ENCODE measurements at regions not wholly inside any gene's neighbourhood (a gene's known extent, or its start where the extent isn't known, plus 50 kb on each side); places are given as distances from the start of the nearest gene placed in this dataset.
A peak's percentile ranks its signal among the peaks of the same experiment; 100 is the strongest.

DNA sequence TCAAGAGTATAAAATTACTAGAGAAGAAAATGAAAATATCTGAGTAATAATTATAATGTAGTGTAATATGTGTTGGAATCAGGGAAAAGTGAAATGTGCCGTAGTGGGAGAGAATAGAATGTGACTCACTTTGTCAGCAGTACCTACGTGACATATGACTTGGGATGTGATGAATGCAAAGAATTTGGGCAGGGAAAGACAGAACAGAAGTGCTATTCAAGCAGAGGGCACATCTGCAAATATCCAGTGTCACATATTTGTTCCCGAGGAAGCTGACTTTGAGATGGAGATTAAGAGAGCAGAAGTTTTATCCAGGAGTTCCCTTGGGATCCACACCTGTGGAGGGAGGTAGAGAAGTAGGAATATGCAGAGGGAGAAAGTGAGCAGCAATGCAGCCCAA is 69.3 kb upstream of the HS3ST1 start:
- DNase-seq: no peak

DNA sequence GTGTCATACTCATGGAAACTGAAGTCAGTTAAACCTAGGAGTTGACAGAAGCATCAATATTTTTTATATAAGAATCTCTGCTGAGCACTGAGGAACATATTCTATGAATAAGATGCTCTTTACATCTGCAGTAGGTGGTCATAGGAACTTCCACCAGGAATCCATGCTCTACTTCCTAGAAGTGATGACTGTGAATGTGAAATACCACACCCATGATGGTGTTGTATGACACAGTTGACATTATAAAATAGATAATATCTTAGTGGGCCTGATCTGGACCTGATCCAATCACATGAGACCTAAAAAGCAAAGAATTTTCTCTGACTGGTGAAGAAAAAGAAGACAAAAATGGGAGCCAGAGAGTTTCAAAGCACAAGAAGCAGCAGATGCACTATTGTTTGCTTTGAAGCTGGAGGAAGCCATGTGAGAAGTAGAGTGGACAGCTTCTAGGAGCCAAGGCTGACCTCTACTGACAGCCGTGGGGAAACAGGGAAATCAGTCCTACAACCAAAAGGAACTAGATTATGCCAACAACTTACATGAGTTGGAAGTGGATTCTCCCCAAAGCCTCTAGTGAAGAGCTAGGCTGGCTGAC is 68.6 kb upstream of the HS3ST1 start:
- H3K36me3 ChIP-seq (ENCODE audit: control insufficient read depth in 4 of 4, insufficient read depth in 4 of 4, low read length in 3 of 4): no peaks in the 10 kb centered on the region
- WGBS (ENCODE audit: insufficient coverage): no CpG with 5 or more reads among the region's 1 CpG
- DNase-seq: no peak
- no peak overlapping the region for H3K4me3 ChIP-seq (ENCODE audit: control insufficient read depth in 1 of 7, extremely low read depth in 1 of 7, insufficient read depth in 4 of 7, low read depth in 2 of 7, low read length in 6 of 7)
- no peak overlapping the region for H3K27ac ChIP-seq (ENCODE audit: insufficient read depth in 1 of 2, low read depth in 1 of 2, low read length in 2 of 2, poor library complexity in 1 of 2, severe bottlenecking in 2 of 2)
- H3K4me1 ChIP-seq (ENCODE audit: control extremely low read depth in 1 of 4, control insufficient read depth in 4 of 4, insufficient read depth in 4 of 4, low read length in 3 of 4): peaks cover 0 to 3% (median 0%) of the 10 kb centered on the region in 4 experiments
- CTCF ChIA-PET: no interaction called here
- peaks cover 0 to 7% (median 0%) of the 10 kb centered on the region in 5 experiments for H3K9me3 ChIP-seq (ENCODE audit: control extremely low read depth in 1 of 5, control insufficient read depth in 4 of 5, insufficient read depth in 2 of 5, low read depth in 1 of 5, low read length in 4 of 5)
- no peaks in the 10 kb centered on the region for H3K27me3 ChIP-seq (replicated peaks in 2 of 5; ENCODE audit: control insufficient read depth in 4 of 5, insufficient read depth in 5 of 5, low read length in 4 of 5)
- POLR2A ChIA-PET: no interaction called here

More for the DNA sequence above, 69.3 kb upstream of the HS3ST1 start:
- H3K27me3 ChIP-seq (replicated peaks in 2 of 5; ENCODE audit: control insufficient read depth in 4 of 5, insufficient read depth in 5 of 5, low read length in 4 of 5): no peaks in the 10 kb centered on the region
- ChIA-PET POLR2A (no interaction called here), CTCF (no interaction called here)
- H3K36me3 ChIP-seq (ENCODE audit: control insufficient read depth in 4 of 4, insufficient read depth in 4 of 4, low read length in 3 of 4): no peaks in the 10 kb centered on the region
- H3K4me1 ChIP-seq (ENCODE audit: control extremely low read depth in 1 of 4, control insufficient read depth in 4 of 4, insufficient read depth in 4 of 4, low read length in 3 of 4): peaks cover 0 to 3% (median 0%) of the 10 kb centered on the region in 4 experiments
- no peak overlapping the region for H3K4me3 ChIP-seq (ENCODE audit: control insufficient read depth in 1 of 7, extremely low read depth in 1 of 7, insufficient read depth in 4 of 7, low read depth in 2 of 7, low read length in 6 of 7)
- WGBS (ENCODE audit: insufficient coverage): 100% methylated on average over 3 of the region's 3 CpGs
- peaks cover 0 to 7% (median 0%) of the 10 kb centered on the region in 5 experiments for H3K9me3 ChIP-seq (ENCODE audit: control extremely low read depth in 1 of 5, control insufficient read depth in 4 of 5, insufficient read depth in 2 of 5, low read depth in 1 of 5, low read length in 4 of 5)
- H3K27ac ChIP-seq (ENCODE audit: insufficient read depth in 1 of 2, low read depth in 1 of 2, low read length in 2 of 2, poor library complexity in 1 of 2, severe bottlenecking in 2 of 2): no peak overlapping the region

DNA sequence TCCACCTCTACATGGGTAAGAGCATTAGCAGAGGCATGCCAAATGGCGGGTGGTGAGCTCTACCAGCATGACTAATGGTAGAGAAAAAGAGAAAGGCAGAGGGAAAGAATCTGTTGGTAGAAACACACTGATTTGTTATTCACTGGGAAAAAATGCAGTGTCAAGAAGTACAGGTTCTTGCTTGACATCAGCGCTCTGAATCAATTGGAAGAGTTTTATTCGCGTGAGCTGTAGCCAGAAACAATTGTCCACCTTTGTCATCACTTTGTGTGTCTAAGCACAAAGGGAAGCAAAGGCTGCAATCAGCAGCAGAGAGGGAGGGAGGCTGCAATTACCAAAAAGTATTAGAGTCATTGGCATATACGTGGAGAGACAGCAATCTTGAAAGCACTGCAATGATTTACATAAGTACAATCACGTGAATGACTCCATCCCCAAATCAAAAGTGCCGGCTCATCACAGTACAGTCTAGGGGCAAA is 67.7 kb upstream of the HS3ST1 start:
- H3K27ac ChIP-seq (ENCODE audit: insufficient read depth in 1 of 2, low read depth in 1 of 2, low read length in 2 of 2, poor library complexity in 1 of 2, severe bottlenecking in 2 of 2): no peak overlapping the region

DNA sequence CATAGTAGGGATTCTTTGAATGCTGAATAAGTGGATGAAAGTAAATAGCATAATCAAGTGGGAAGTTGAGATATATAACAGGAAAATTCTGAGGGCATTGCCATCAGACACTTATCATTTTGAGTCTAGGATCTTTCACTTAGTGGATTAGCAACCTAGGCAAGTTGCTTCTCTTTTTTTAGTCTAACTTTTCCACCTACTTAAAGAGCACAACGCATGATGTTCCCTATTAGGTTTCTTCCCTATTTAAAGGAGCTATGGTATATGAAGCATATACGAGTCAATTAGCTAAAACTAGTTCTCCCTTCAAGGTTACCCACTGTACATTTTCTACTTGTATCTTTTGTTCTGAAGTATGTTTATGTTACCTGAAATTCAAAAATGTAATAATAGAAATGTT is 67.1 kb upstream of the HS3ST1 start:
- CTCF ChIA-PET: interaction anchor here (0.6 kb wide), 1 partner anchor 915 kb away, joined by 3 read pairs; no protein-coding TSS in a partner anchor
- H3K9me3 ChIP-seq (ENCODE audit: control extremely low read depth in 1 of 5, control insufficient read depth in 4 of 5, insufficient read depth in 2 of 5, low read depth in 1 of 5, low read length in 4 of 5): peaks cover 0 to 7% (median 0%) of the 10 kb centered on the region in 5 experiments
- peaks cover 0 to 3% (median 0%) of the 10 kb centered on the region in 4 experiments for H3K4me1 ChIP-seq (ENCODE audit: control extremely low read depth in 1 of 4, control insufficient read depth in 4 of 4, insufficient read depth in 4 of 4, low read length in 3 of 4)
- no peaks in the 10 kb centered on the region for H3K36me3 ChIP-seq (ENCODE audit: control insufficient read depth in 4 of 4, insufficient read depth in 4 of 4, low read length in 3 of 4)
- no peak overlapping the region for H3K4me3 ChIP-seq (ENCODE audit: control insufficient read depth in 1 of 7, extremely low read depth in 1 of 7, insufficient read depth in 4 of 7, low read depth in 2 of 7, low read length in 6 of 7)
- POLR2A ChIA-PET: no interaction called here
- no peak for DNase-seq
- H3K27ac ChIP-seq (ENCODE audit: insufficient read depth in 1 of 2, low read depth in 1 of 2, low read length in 2 of 2, poor library complexity in 1 of 2, severe bottlenecking in 2 of 2): no peak overlapping the region
- H3K27me3 ChIP-seq (replicated peaks in 2 of 5; ENCODE audit: control insufficient read depth in 4 of 5, insufficient read depth in 5 of 5, low read length in 4 of 5): no peaks in the 10 kb centered on the region
- WGBS (ENCODE audit: insufficient coverage): no CpG with 5 or more reads among the region's 2 CpGs

More for the DNA sequence above, 67.7 kb upstream of the HS3ST1 start:
- CTCF ChIA-PET: interaction anchor here (0.6 kb wide), 1 partner anchor 915 kb away, joined by 3 read pairs; no protein-coding TSS in a partner anchor
- 100% methylated on average over 7 of the region's 7 CpGs for WGBS (ENCODE audit: insufficient coverage)
- peaks cover 0 to 7% (median 0%) of the 10 kb centered on the region in 5 experiments for H3K9me3 ChIP-seq (ENCODE audit: control extremely low read depth in 1 of 5, control insufficient read depth in 4 of 5, insufficient read depth in 2 of 5, low read depth in 1 of 5, low read length in 4 of 5)
- no peaks in the 10 kb centered on the region for H3K27me3 ChIP-seq (replicated peaks in 2 of 5; ENCODE audit: control insufficient read depth in 4 of 5, insufficient read depth in 5 of 5, low read length in 4 of 5)
- POLR2A ChIA-PET: interaction anchor here (0.5 kb wide), 1 partner anchor 25 kb away, joined by 3 read pairs; no protein-coding TSS in a partner anchor
- H3K4me3 ChIP-seq (ENCODE audit: control insufficient read depth in 1 of 7, extremely low read depth in 1 of 7, insufficient read depth in 4 of 7, low read depth in 2 of 7, low read length in 6 of 7): no peak overlapping the region
- peaks cover 0 to 3% (median 0%) of the 10 kb centered on the region in 4 experiments for H3K4me1 ChIP-seq (ENCODE audit: control extremely low read depth in 1 of 4, control insufficient read depth in 4 of 4, insufficient read depth in 4 of 4, low read length in 3 of 4)
- no peaks in the 10 kb centered on the region for H3K36me3 ChIP-seq (ENCODE audit: control insufficient read depth in 4 of 4, insufficient read depth in 4 of 4, low read length in 3 of 4)
- DNase-seq: no peak

DNA sequence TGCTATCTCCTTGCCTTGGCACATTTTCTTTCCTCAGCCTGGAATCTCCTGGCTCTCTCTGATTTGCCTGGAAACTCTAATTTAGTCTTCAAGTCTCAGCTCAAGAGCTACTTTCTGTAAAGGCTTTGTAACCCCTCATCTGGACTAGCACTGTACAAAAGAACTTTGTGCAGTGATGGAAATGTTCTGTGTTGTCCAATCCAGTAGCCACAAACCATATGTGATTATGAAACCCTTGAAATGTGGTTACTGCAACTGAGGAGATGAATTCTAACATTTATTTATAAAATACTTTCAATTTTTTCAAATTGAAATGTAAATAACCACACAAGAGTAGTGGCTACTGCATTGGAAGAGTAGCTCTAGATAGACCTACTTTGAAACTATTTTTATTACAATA is 66.6 kb upstream of the HS3ST1 start:
- Histone ChIP-seq H3K27me3 (replicated peaks in 2 of 5; ENCODE audit: control insufficient read depth in 4 of 5, insufficient read depth in 5 of 5, low read length in 4 of 5) (no peaks in the 10 kb centered on the region), H3K4me3 (ENCODE audit: control insufficient read depth in 1 of 7, extremely low read depth in 1 of 7, insufficient read depth in 4 of 7, low read depth in 2 of 7, low read length in 6 of 7) (no peak overlapping the region), H3K9me3 (ENCODE audit: control extremely low read depth in 1 of 5, control insufficient read depth in 4 of 5, insufficient read depth in 2 of 5, low read depth in 1 of 5, low read length in 4 of 5) (peaks cover 0 to 7% (median 0%) of the 10 kb centered on the region in 5 experiments), H3K27ac (ENCODE audit: insufficient read depth in 1 of 2, low read depth in 1 of 2, low read length in 2 of 2, poor library complexity in 1 of 2, severe bottlenecking in 2 of 2) (no peak overlapping the region), H3K4me1 (ENCODE audit: control extremely low read depth in 1 of 4, control insufficient read depth in 4 of 4, insufficient read depth in 4 of 4, low read length in 3 of 4) (peaks cover 0 to 3% (median 0%) of the 10 kb centered on the region in 4 experiments), H3K36me3 (ENCODE audit: control insufficient read depth in 4 of 4, insufficient read depth in 4 of 4, low read length in 3 of 4) (no peaks in the 10 kb centered on the region)
- ChIA-PET POLR2A (no interaction called here), CTCF (no interaction called here)
- no peak for DNase-seq

DNA sequence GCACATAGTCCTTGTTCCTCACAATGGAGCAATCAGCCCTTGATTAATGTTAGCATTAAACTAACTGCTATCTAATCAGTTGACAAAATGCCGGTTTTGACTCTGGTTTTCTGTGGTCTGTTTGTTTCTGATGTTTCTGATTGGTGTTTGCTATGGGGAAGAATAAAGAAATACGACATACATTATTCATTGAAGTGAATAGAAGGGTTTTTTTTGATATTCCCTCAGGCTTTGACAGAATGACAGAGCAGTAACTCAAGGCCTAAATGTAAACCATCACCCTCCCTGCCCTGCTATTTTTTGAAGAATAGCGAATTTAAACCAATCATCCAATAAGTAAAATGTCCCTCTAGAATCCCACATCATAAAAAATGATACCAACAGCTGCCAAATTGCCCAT is 65.5 kb upstream of the HS3ST1 start:
- Histone ChIP-seq H3K4me1 (ENCODE audit: control extremely low read depth in 1 of 4, control insufficient read depth in 4 of 4, insufficient read depth in 4 of 4, low read length in 3 of 4) (peaks cover 0 to 4% (median 0%) of the 10 kb centered on the region in 4 experiments), H3K9me3 (ENCODE audit: control extremely low read depth in 1 of 5, control insufficient read depth in 4 of 5, insufficient read depth in 2 of 5, low read depth in 1 of 5, low read length in 4 of 5) (peaks cover 0 to 7% (median 0%) of the 10 kb centered on the region in 5 experiments), H3K4me3 (ENCODE audit: control insufficient read depth in 1 of 7, extremely low read depth in 1 of 7, insufficient read depth in 4 of 7, low read depth in 2 of 7, low read length in 6 of 7) (no peak overlapping the region), H3K36me3 (ENCODE audit: control insufficient read depth in 4 of 4, insufficient read depth in 4 of 4, low read length in 3 of 4) (no peaks in the 10 kb centered on the region), H3K27me3 (replicated peaks in 2 of 5; ENCODE audit: control insufficient read depth in 4 of 5, insufficient read depth in 5 of 5, low read length in 4 of 5) (no peaks in the 10 kb centered on the region), H3K27ac (ENCODE audit: insufficient read depth in 1 of 2, low read depth in 1 of 2, low read length in 2 of 2, poor library complexity in 1 of 2, severe bottlenecking in 2 of 2) (no peak overlapping the region)
- no CpG with 5 or more reads among the region's 3 CpGs for WGBS (ENCODE audit: insufficient coverage)
- DNase-seq: no peak
- CTCF ChIA-PET: no interaction called here
- POLR2A ChIA-PET: no interaction called here

DNA sequence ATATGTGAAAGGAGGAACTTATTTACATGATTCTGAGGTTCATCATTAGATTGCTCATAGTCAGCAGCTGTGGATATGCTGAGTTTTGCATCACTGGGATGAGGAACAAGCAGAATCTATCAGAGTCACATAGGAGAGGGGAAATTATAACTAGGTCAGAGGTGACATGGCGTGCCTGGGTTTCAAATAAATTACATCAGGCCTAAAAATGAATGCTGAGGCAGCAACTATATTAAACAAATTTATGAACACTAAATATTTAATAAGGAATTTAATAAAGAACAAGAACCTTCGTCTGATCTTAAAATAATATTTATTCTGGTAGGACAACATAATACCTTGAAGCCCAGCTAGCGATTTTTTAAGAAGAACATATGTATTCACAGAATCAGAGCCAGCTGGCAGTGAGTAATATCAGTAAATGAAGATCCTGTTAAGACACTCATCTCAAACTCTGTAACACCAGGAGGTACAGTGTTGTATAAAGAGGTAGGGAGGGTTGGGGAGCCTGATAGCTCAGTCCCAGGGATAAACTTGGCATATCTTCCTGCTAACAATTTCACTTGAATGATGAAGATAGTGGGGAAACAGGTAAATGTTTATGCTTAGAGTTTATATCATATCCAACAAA is 60.9 kb upstream of the HS3ST1 start:
- no peak overlapping the region for H3K27ac ChIP-seq (ENCODE audit: insufficient read depth in 1 of 2, low read depth in 1 of 2, low read length in 2 of 2, poor library complexity in 1 of 2, severe bottlenecking in 2 of 2)
- ChIA-PET POLR2A (no interaction called here), CTCF (no interaction called here)
- H3K4me3 ChIP-seq (ENCODE audit: control insufficient read depth in 1 of 7, extremely low read depth in 1 of 7, insufficient read depth in 4 of 7, low read depth in 2 of 7, low read length in 6 of 7): no peak overlapping the region
- no peaks in the 10 kb centered on the region for H3K36me3 ChIP-seq (ENCODE audit: control insufficient read depth in 4 of 4, insufficient read depth in 4 of 4, low read length in 3 of 4)
- peaks cover 0 to 18% (median under 1%) of the 10 kb centered on the region in 4 experiments for H3K4me1 ChIP-seq (ENCODE audit: control extremely low read depth in 1 of 4, control insufficient read depth in 4 of 4, insufficient read depth in 4 of 4, low read length in 3 of 4)
- peak in 2 of 3 donors; percentile 42 to 46 for DNase-seq
- H3K27me3 ChIP-seq (replicated peaks in 2 of 5; ENCODE audit: control insufficient read depth in 4 of 5, insufficient read depth in 5 of 5, low read length in 4 of 5): no peaks in the 10 kb centered on the region
- no CpG with 5 or more reads among the region's 3 CpGs for WGBS (ENCODE audit: insufficient coverage)
- H3K9me3 ChIP-seq (ENCODE audit: control extremely low read depth in 1 of 5, control insufficient read depth in 4 of 5, insufficient read depth in 2 of 5, low read depth in 1 of 5, low read length in 4 of 5): peaks cover 0 to 4% (median 0%) of the 10 kb centered on the region in 5 experiments
